SW480 (cell line): ENCODE measurements at regions not wholly inside any gene's neighbourhood (a gene's known extent, or its start where the extent isn't known, plus 50 kb on each side); places are given as distances from the start of the nearest gene placed in this dataset.
"Not testable (repeated sequence)": the region's sequence is repeated elsewhere in the genome, so short reads cannot be mapped to it uniquely, and the experiment has no call there.

Experiments used
- DNase-seq: peaks from one replicate; pipeline ENCODE4 v3.0.0-alpha.2; 2016; ENCODE audit warnings: low spot score

GRCh38 chr9:105114318-105114717 is 130.1 kb upstream of the SLC44A1 start:
- DNase-seq = no peak

DNA sequence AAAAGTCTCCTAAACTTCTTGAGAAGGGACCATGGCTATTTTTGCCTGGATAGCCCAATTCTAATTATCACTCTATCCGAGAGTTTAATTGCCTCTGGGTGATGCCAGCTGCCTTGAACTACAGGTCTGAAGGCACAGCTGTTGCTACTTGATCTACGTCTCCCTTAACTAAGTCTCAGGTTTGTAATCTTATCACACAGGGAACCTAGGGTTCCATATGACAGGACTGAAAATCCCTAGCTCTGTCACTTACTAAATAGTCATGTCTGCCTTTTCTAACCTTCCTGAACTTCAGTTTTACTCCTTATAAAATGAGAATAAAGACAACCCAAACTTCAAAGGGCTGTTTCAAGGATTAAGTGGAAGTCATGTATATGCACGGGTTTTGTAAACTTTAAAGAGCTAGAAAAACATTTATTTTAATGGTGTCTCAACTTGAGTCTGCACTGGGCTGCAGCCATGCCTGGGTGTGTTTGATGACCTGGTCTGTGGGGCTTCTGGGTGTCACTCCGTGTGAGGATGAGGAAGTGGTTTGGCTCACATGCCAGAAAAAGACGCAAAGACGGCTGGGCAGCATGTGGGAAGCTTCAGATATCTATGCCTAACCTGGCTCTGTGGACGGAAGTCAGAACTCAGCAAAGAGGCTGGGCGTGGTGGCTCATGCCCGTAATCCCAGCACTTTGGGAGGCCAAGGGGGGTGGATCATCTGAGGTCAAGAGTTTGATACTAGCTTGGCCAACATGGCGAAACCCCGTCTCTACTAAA is 129.3 kb upstream of the SLC44A1 start:
- DNase-seq = no peak

DNA sequence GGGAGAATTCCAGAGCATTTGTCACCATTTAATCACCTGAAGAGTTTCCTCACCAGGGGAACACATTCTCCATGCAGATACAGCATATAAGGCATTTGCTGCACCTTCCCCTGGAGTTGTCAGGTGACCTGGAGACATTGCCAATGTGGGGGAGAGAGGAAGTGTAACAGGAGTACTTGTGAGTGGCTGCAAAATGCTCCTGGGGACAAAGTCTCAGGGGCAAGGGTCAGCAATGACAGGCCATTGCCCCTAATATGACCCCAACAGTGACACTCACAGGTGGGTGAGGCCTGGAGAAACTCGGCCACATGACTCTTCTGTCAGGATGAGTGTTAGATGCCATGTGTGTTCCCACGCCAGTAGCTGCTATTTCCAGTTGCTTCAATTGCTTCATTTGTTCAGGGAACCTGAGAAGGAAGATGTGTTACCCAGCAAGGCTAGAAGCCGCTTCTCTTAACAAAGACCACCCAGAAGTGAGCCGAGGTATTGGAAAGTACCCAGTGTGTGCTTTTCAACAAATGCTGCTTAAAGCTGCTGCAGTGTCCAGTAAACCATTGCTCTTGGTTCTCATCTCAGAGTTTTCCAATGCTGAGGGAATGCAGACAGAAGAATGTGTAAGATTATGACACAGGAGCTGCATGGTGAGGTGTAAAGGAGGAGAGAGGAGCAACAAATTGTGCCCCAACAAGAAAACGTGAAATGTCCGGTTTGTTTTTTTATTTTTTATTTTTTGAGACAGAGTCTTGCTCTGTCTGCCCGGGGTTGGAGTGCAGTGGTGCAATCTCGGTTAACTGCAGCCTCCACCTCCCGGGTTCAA is 128.2 kb upstream of the SLC44A1 start:
- no peak for DNase-seq

DNA sequence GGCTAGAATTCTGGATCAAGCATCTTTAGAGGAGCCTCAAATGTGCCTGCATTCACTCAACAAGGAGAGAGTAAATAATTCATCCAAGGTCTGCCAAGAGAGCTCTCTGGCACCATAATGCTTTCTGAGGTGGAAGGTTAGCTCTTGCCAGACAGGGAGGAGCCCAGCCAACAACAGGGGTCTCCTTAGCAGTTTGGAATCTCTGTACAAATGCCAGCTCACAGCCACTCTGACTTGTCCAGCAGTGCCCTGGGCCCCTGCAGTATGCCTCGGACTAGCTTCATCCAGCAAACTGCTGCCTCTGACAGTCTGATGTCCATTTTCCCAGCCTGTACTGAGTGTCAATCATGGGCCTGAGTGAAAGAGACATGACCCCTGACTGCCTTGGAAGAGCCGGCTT is 127.2 kb upstream of the SLC44A1 start:
- DNase-seq = no peak

GRCh38 chr9:105118636-105119035 is 125.8 kb upstream of the SLC44A1 start:
- no peak for DNase-seq

- DNase-seq = no peak
Observed at GRCh38 chr9:105119156-105119555, 125.3 kb upstream of the SLC44A1 start.

DNA sequence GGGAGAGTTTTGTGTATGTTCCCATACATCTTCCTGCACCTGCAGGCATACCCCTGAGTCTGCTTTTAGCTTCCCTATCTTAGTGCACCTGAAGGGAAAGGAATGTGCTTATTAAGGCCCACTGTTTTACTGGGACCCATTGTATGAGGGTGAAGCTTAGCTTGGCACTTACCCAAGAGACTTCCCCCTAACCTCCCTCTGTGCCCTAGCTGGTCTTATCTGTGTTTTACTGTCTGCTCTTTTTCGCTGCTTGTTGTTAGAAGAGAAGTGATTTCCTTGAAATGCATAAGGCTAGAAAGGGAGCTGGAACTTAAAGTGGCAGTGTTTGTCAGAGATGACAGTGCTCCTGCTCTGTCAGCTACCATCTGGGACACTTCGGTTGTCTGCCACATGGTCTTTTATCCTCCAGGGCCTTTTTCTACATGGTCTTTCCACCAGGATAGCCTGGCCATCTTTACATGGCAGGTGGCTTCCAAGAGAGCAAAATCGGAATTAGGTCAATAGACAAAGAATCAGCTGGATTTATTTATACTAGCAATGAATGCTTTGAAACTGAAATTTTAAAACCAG is 122.5 kb upstream of the SLC44A1 start:
- no peak for DNase-seq

GRCh38 chr9:105124598-105124997 is 119.9 kb upstream of the SLC44A1 start:
- DNase-seq = not testable (repeated sequence)

DNA sequence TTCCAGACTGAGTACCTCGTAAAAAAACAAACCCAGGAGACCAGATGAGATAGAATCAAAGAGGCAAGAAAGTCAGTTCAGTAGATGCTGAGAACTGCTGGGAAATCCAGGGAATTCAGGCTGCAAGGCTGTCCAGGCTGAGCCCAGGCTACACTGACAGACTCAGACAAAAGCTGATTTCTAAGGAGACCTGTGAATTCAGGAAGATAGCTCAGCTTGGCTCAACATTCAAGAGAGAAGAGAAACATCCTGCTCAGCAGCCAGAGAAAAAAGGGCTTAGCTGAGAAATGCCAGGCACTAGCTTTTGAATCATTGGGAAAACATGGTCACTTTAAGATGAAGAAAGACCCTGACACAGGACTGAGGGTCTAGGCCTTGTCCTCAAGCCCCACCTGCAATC is 118.2 kb upstream of the SLC44A1 start:
- DNase-seq = no peak

DNA sequence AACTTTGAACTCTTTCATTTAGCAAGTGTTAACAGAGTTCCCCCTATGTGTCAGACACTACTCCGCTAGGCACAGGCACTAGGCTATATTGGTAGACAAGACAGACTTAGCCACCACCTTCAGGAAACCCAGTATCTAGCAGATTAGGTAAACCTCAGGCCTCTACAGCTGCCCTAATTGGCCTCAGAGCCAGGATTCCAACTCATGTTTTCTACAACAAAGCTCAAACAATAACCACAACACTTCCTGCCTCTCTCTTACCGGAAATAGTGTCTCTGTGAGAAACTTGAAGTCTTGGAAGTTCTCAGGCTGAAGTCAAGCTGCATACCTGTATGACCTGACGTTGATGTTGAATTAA is 116.6 kb upstream of the SLC44A1 start:
- DNase-seq = no peak

DNA sequence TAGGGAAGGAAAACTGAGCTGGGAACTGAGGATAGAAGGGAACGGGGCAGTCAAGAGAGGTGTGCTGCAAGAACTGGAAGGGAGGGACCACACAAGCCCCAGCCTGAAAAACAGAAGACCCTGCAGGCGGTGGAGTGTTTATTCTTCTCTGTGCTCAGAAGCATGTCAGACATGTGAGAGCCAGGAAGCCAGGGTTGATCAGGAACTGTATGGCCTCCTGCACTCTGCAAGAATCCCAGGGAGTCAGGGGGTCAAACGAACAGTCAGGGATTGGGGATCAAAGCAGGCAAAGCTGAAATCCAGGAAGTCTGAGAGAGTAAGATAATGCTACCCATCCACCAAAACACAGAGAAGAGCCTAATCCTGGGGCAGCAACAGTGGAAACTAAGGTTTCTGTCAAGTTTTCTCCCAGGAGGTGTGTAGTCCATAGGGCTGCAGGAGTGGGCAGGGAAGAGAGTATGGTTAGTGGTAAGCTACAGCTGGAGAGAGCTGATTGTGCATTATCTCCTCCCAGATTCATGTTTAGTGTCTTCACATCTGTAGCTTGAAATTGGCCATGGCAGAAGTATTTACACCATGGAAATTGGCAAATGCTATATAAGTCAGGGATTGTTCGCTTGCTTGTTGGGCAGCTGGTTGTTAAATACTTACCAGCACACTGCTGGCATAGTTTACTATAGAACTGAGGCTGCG is 115.4 kb upstream of the SLC44A1 start:
- no peak for DNase-seq

DNA sequence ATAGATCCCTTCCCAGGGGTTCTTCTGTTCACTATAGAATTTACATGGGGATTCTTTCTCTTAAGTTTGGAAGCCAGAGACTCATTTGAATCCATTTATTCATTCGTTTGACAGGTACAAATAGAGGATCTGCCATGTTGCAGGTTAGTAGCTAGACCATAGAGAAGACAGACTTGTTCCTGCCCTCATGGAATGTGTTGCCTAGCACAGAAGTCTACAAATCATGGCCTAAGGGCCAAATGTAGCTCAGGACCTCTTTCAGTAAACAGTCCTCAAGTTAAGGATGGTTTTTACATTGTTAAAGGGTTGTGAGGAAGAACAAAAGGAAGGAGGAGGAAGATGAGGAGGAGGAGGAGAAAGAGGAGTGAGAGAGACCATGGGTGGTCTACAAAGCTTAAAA is 114.7 kb upstream of the SLC44A1 start:
- no peak for DNase-seq

DNA sequence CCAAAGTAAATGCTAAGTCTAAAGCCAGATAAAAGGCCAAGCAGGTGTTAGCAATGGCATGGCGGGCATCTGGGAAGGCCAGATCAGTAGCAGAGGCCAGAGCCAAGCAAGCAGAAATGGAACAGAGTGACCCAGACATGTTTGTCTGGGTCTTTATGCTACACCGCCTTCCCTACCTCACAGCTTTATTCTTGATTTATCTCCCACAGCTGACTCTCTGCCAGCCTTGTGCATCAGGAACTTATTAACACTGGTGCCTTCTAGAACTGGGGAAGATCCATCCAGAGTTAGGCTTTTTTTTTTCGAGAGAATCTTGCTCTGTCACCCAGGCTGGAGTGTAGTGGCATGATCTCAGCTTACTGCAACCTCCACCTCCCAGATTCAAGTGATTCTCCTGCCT is 112.5 kb upstream of the SLC44A1 start:
- no peak for DNase-seq

GRCh38 chr9:105132606-105133005 is 111.8 kb upstream of the SLC44A1 start:
- no peak for DNase-seq

DNA sequence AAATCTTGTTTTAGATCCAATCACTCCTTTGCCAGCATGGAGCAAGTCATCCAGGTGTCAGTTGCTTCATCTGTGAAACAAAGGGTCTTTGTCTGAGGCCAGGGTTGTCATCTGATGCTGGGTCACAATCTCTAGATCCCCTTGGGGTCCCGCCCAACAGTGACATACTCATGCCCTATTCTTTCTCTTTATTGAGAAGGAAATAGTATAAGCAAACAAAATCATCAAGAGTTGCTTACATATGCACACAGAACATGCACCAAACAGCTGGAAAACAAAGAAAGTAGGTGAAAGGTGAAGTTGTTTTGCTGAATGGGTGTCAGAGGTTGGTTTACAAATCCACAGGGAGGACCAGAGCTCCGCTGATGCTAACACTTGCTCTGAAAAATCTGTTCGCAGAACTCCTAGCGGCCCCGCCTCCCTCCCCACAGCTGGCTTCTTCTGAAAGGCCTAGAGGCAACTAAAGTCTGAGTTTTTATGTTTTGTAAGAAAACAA is 106.1 kb upstream of the SLC44A1 start:
- DNase-seq = no peak

GRCh38 chr9:105141146-105141975 is 103.1 kb upstream of the SLC44A1 start:
- DNase-seq = no peak

DNA sequence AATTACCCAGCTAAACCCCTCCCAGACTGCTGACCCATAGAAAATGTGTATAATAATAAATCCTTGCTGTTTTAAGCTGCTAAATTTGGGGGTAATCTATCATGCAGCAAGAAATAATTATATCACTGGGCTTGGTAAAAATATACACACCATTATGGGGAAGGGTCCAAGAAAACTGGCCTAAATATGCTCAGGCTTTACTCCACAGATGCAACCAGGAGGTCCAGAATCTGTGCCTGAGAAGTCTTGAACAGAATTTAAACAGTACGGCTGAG is 102.5 kb upstream of the SLC44A1 start:
- no peak for DNase-seq

DNA sequence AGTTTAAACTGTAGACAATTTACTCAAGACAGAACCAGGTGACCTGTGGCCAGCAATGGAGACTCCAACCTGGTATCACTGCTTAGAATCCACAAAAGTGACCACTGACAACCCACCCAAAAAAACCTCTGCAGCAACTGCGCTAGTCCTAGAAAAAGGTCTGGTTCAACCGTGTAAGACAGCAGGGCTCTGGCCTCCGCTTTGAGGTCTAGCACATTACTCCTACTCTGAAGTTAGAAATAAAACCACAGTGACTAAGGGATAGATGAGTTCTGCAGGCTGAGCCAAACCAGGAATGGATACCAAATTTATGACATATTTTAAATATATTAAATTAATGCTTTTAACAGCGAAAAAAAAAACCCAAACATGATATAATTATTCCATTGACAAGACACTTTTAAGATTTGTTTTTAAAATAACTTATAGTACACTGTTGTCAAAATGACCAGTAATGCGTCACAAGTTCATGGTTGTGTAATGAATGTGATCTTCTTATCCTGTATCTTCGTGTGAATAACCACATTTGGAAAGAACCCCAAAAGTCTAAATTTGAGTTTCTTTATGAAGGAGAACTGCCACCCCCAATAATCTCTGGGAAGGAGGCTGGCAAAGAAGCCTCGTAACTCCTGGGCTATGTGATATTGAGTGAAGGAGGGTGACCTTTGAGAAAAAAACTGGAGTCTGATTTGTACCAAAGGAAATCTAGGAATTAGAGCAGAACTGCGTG is 101.9 kb upstream of the SLC44A1 start:
- DNase-seq = no peak

DNA sequence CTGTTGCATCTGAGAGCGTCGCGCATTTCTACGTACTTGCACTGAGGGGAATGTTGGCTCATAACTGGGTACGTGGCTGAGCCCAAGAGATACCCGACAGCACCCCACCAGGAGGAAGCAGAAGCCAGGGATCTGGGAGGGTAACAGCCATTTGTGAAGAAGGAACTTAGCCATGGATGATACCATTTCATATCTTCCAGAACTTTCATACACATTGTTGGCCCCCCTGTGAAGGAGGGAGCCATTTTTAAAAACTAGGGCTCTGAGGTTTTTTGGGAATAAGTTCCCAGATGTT is 101.4 kb upstream of the SLC44A1 start:
- no peak for DNase-seq

DNA sequence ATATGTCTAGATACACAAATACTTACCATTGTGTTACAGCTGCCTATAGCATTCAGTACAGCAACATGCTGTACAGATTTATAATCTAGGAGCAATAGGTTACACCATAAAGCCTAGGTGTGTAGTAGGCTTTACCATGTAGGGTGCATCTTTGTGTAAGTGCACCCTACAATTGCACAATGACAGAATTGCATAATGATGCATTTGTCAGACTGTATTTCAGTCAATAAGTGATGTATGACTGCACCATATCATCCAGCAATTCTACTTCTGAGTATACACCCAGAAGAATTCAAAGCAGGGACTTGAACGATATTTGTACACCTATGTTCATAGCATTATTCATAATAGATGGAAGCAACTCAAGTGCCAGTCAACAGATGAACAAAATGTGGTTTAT is 100.4 kb upstream of the SLC44A1 start:
- no peak for DNase-seq

DNA sequence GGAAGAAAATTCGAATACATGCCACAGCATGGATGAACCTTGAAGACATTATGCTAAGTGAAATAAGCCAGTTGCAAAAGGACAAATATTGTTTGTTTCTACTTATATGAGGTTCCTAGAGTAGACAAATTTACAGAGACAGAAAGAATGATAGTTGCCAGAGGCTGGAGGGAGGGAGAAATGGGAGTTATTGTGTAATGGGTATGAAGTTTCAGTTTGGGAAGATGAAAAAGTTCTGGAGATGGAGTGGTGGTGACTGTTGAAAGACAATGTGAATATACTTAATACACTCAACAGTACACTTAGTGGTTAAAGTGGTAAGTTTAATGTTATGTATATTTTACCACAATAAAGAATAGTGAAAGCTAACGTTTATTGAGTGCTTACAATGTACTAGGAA is 99.6 kb upstream of the SLC44A1 start:
- no peak for DNase-seq
